A549 (cell line): ENCODE measurements at regions not wholly inside any gene's neighbourhood (a gene's known extent, or its start where the extent isn't known, plus 50 kb on each side); places are given as distances from the start of the nearest gene placed in this dataset.

Source experiments
- ATAC-seq, 2 experiments: fragments of 200-7000 bp in 1 of 2; fragments of >200 bp in 1 of 2; cut with Nextera tagmentation in 1 of 2; cut with Tn5 transposase in 1 of 2; 3 replicates each; pipeline versions ENCODE4 v1.8.0 to v1.9.1; 2018 to 2020; ENCODE audit warnings: mild to moderate bottlenecking in 1 of 2, moderate library complexity in 1 of 2
- CTCF ChIA-PET: fragments of 300-600 bp; sonication (Branson Sonifier 250); formaldehyde crosslinking; extraction: SDS; loops from one replicate; lab custom pipeline; 2021; ENCODE audit warnings: antibody characterized with exemption, inconsistent platforms; lab: Yijun Ruan, JAX
- POLR2A ChIA-PET: fragments of 350-600 bp; formaldehyde crosslinking; extraction: SDS; loops from one replicate; lab custom pipeline; 2021; ENCODE audit warnings: antibody characterized with exemption, inconsistent platforms; lab: Yijun Ruan, JAX
- DNase-seq, 2 experiments: peaks; one replicate each; pipeline versions ENCODE4 v3.0.0 to v3.0.0-alpha.2; 2011 to 2016; ENCODE audit warnings: low read depth in 1 of 2, low spot score in 1 of 2
- FAIRE-seq: peaks from 2 replicates; lab custom pipeline; 2011; peaks lifted over from hg19 to GRCh38; lab: Jason Lieb, UNC
- H3K27ac ChIP-seq, 2 experiments: fragments of >200 bp; sonication (Bioruptor Twin); formaldehyde crosslinking; 3 replicates each; pipeline ENCODE4 v1.5.1; 2016 to 2017
- H3K4me1 ChIP-seq: fragments of >200 bp; sonication (Bioruptor Twin); formaldehyde crosslinking; 3 replicates; pipeline ENCODE4 v1.6.1; 2016
- H3K4me2 ChIP-seq: fragments of >200 bp; sonication (Bioruptor Twin); formaldehyde crosslinking; 3 replicates; pipeline ENCODE4 v1.6.1; 2016
- H3K4me3 ChIP-seq: fragments of >200 bp; sonication (Bioruptor Twin); formaldehyde crosslinking; 3 replicates; pipeline ENCODE4 v1.5.1; 2016
- H3K9me3 ChIP-seq: fragments of >200 bp; sonication (Bioruptor Twin); formaldehyde crosslinking; 3 replicates; pipeline ENCODE4 v1.6.1; 2016
- CBX2 ChIP-seq: fragments of 200-600 bp; sonication (generic); IDR thresholded peaks from 2 replicates; pipeline ENCODE4 v1.6.1; 2016; ENCODE audit warnings: low read depth, mild to moderate bottlenecking, borderline replicate concordance
- CHD4 ChIP-seq: fragments of 200-600 bp; sonication (generic); IDR thresholded peaks from 2 replicates; pipeline ENCODE4 v1.6.1; 2016; ENCODE audit warnings: antibody characterized with exemption, mild to moderate bottlenecking, borderline replicate concordance
- EP300 ChIP-seq, 2 experiments: fragments of >200 bp; sonication (Bioruptor Twin); formaldehyde crosslinking; IDR thresholded peaks; 2 replicates in 1 of 2; 3 replicates in 1 of 2; pipeline ENCODE4 v1.6.1; 2016 to 2017
- HDAC2 ChIP-seq: fragments of 200-600 bp; sonication (generic); IDR thresholded peaks from 2 replicates; pipeline ENCODE4 v1.6.1; 2016
- HOXB5 ChIP-seq: fragments of 250-450 bp; sonication (Bioruptor Pico); IDR thresholded peaks from 2 replicates; pipeline ENCODE4 v1.5.0; 2020; ENCODE audit warnings: mild to moderate bottlenecking, moderate library complexity
- JUN ChIP-seq, 2 experiments: fragments of >200 bp; sonication (Bioruptor Twin); formaldehyde crosslinking; IDR thresholded peaks; 2 replicates in 1 of 2; 3 replicates in 1 of 2; pipeline ENCODE4 v1.6.1; 2016 to 2017
- KDM1A ChIP-seq: fragments of 200-600 bp; sonication (generic); IDR thresholded peaks from 2 replicates; pipeline ENCODE4 v1.6.1; 2016; ENCODE audit warnings: low read depth, mild to moderate bottlenecking
- MAFK ChIP-seq: fragments of 450-650 bp; IDR thresholded peaks from 2 replicates; pipeline ENCODE4 v1.6.1; 2014; ENCODE audit not compliant: partially characterized antibody
- MYC ChIP-seq: IDR thresholded peaks from 2 replicates; pipeline ENCODE4 v1.6.1; 2012; ENCODE audit warnings: mild to moderate bottlenecking, inconsistent platforms, low read length, improper control_type of control experiment, borderline replicate concordance
- RAD21 ChIP-seq, 2 experiments: fragments of >200 bp in 1 of 2; sonication (Bioruptor Twin) in 1 of 2; formaldehyde crosslinking in 1 of 2; IDR thresholded peaks in 1 of 2; conservative IDR thresholded peaks in 1 of 2; 2 replicates in 1 of 2; 3 replicates in 1 of 2; pipeline ENCODE4 v1.6.1; 2012 to 2018; ENCODE audit warnings: inconsistent platforms in 1 of 2
- TP53 ChIP-seq: fragments of 250-450 bp; sonication (Bioruptor Pico); IDR thresholded peaks from 2 replicates; pipeline ENCODE4 v1.5.0; 2021; ENCODE audit warnings: mild to moderate bottlenecking, moderate library complexity
- ZFP36 ChIP-seq: fragments of 450-650 bp; IDR thresholded peaks from 2 replicates; pipeline ENCODE4 v1.6.1; 2014; ENCODE audit warnings: borderline replicate concordance; ENCODE audit not compliant: partially characterized antibody
- WGBS: methylation state at CpG from one replicate; pipeline ENCODE4 v1.1.6; 2017; ENCODE audit errors: missing lambda C conversion rate; 5-methylcytosine and 5-hydroxymethylcytosine counted together
- TF ChIP-seq, protein P1 (sequence below): fragments of 250-450 bp; sonication (Bioruptor Pico); IDR thresholded peaks from 2 replicates; pipeline ENCODE4 v1.5.0; 2021; ENCODE audit warnings: mild to moderate bottlenecking, moderate library complexity, borderline replicate concordance
- TF ChIP-seq, protein P2 (sequence below): fragments of 200-600 bp; sonication (generic); IDR thresholded peaks from 2 replicates; pipeline ENCODE4 v1.6.1; 2016; ENCODE audit warnings: antibody characterized with exemption, mild to moderate bottlenecking, moderate library complexity
- TF ChIP-seq, protein P3 (sequence below): fragments of >200 bp; sonication (Bioruptor Twin); formaldehyde crosslinking; IDR thresholded peaks from 3 replicates; pipeline ENCODE4 v1.6.1; 2016
- TF ChIP-seq, protein P4 (sequence below): fragments of >200 bp; sonication (Bioruptor Twin); formaldehyde crosslinking; IDR thresholded peaks from 2 replicates; pipeline ENCODE4 v1.6.1; 2016
- TF ChIP-seq, protein P5 (sequence below): fragments of 150-350 bp; IDR thresholded peaks from 2 replicates; pipeline ENCODE4 v1.6.1; 2014; ENCODE audit warnings: low read depth, mild to moderate bottlenecking, low read length
- TF ChIP-seq, protein P6 (sequence below): fragments of >200 bp; sonication (Bioruptor Twin); formaldehyde crosslinking; IDR thresholded peaks from 3 replicates; pipeline ENCODE4 v1.5.1; 2016

GRCh38 chr15:61534986-61535385, 305.9 kb upstream of the RORA start:
- FAIRE-seq = no peak
- ATAC-seq = no peak
- no peak overlapping the region for H3K4me2 ChIP-seq
- no peaks in the 10 kb centered on the region for H3K4me1 ChIP-seq
- ChIA-PET CTCF (no interaction called here), POLR2A (interaction anchor here (0.6 kb wide), 1 partner anchor 1403 kb away, joined by 4 read pairs; no protein-coding TSS in a partner anchor)
- no peak overlapping the region for H3K27ac ChIP-seq
- 2% methylated on average over 3 of the region's 3 CpGs for WGBS
- no peak overlapping the region for H3K4me3 ChIP-seq
- TF ChIP-seq MAFK (no peak), RAD21 (conservative IDR thresholded peaks at IDR 0.05 in 1 of 2, IDR thresholded peaks at IDR 0.05 in 1 of 2) (no peak), MYC (no peak), CBX2 (no peak), ZFP36 (no peak), CHD4 (no peak), KDM1A (no peak), HOXB5 (CRISPR knock-in tag) (no peak), TP53 (no peak)
- TF ChIP-seq, protein P1, sequence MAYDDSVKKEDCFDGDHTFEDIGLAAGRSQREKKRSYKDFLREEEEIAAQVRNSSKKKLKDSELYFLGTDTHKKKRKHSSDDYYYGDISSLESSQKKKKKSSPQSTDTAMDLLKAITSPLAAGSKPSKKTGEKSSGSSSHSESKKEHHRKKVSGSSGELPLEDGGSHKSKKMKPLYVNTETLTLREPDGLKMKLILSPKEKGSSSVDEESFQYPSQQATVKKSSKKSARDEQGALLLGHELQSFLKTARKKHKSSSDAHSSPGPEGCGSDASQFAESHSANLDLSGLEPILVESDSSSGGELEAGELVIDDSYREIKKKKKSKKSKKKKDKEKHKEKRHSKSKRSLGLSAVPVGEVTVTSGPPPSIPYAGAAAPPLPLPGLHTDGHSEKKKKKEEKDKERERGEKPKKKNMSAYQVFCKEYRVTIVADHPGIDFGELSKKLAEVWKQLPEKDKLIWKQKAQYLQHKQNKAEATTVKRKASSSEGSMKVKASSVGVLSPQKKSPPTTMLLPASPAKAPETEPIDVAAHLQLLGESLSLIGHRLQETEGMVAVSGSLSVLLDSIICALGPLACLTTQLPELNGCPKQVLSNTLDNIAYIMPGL (CRISPR knock-in tag) = no peak
- TF ChIP-seq, protein P2, sequence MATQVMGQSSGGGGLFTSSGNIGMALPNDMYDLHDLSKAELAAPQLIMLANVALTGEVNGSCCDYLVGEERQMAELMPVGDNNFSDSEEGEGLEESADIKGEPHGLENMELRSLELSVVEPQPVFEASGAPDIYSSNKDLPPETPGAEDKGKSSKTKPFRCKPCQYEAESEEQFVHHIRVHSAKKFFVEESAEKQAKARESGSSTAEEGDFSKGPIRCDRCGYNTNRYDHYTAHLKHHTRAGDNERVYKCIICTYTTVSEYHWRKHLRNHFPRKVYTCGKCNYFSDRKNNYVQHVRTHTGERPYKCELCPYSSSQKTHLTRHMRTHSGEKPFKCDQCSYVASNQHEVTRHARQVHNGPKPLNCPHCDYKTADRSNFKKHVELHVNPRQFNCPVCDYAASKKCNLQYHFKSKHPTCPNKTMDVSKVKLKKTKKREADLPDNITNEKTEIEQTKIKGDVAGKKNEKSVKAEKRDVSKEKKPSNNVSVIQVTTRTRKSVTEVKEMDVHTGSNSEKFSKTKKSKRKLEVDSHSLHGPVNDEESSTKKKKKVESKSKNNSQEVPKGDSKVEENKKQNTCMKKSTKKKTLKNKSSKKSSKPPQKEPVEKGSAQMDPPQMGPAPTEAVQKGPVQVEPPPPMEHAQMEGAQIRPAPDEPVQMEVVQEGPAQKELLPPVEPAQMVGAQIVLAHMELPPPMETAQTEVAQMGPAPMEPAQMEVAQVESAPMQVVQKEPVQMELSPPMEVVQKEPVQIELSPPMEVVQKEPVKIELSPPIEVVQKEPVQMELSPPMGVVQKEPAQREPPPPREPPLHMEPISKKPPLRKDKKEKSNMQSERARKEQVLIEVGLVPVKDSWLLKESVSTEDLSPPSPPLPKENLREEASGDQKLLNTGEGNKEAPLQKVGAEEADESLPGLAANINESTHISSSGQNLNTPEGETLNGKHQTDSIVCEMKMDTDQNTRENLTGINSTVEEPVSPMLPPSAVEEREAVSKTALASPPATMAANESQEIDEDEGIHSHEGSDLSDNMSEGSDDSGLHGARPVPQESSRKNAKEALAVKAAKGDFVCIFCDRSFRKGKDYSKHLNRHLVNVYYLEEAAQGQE = no peak
- DNase-seq = no peak
- no peaks in the 10 kb centered on the region for H3K9me3 ChIP-seq

DNA sequence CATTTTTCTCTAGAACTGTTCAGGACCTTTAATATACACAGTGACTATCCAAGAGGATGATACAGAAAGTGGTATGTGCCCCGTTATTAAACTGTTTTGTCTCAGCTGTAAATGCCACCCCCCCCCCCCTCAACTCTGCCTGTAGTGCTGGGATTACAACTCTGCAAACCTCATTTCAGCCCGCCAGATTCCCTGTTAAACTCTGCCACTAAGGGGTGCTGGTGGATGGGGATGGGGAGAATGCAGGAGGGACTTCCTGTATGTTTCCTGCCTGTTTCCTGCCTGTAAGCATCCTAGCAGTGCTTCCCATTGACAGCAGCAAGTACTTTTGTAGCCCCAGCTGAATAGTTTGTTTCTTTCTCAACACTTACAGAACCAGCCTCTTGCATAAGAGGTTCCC, 301.7 kb upstream of the RORA start:
- H3K4me1 ChIP-seq = no peaks in the 10 kb centered on the region
- H3K27ac ChIP-seq = no peak overlapping the region
- CTCF ChIA-PET = interaction anchor here (1.2 to 2.0 kb wide), 2 partner anchors 303 to 305 kb away, joined by 3 to 6 read pairs; no protein-coding TSS in a partner anchor
- 27% methylated on average over 1 of the region's 2 CpGs for WGBS
- POLR2A ChIA-PET = no interaction called here
- FAIRE-seq = no peak
- no peak for DNase-seq
- TF ChIP-seq, protein P3, sequence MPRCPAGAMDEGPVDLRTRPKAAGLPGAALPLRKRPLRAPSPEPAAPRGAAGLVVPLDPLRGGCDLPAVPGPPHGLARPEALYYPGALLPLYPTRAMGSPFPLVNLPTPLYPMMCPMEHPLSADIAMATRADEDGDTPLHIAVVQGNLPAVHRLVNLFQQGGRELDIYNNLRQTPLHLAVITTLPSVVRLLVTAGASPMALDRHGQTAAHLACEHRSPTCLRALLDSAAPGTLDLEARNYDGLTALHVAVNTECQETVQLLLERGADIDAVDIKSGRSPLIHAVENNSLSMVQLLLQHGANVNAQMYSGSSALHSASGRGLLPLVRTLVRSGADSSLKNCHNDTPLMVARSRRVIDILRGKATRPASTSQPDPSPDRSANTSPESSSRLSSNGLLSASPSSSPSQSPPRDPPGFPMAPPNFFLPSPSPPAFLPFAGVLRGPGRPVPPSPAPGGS = no peak
- peak in 1 of 2 experiments; percentile 9; a peak in 1 of 5 replicates for TF ChIP-seq RAD21 (conservative IDR thresholded peaks at IDR 0.05 in 1 of 2, IDR thresholded peaks at IDR 0.05 in 1 of 2)
- TF ChIP-seq, protein P4, sequence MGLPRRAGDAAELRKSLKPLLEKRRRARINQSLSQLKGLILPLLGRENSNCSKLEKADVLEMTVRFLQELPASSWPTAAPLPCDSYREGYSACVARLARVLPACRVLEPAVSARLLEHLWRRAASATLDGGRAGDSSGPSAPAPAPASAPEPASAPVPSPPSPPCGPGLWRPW = no peak
- H3K4me3 ChIP-seq = no peak overlapping the region
- H3K9me3 ChIP-seq = no peaks in the 10 kb centered on the region
- ATAC-seq = no peak
- no peak overlapping the region for H3K4me2 ChIP-seq

- Histone ChIP-seq H3K4me1 (no peaks in the 10 kb centered on the region), H3K4me3 (no peak overlapping the region), H3K4me2 (no peak overlapping the region), H3K27ac (no peak overlapping the region), H3K9me3 (no peaks in the 10 kb centered on the region)
- ChIA-PET CTCF (interaction anchor here (1.1 kb wide), 1 partner anchor 162 kb away, joined by 3 read pairs; no protein-coding TSS in a partner anchor), POLR2A (no interaction called here)
- peak; percentile 46 for FAIRE-seq
- WGBS = 40% methylated on average over 2 of the region's 2 CpGs
- TF ChIP-seq, protein P5, sequence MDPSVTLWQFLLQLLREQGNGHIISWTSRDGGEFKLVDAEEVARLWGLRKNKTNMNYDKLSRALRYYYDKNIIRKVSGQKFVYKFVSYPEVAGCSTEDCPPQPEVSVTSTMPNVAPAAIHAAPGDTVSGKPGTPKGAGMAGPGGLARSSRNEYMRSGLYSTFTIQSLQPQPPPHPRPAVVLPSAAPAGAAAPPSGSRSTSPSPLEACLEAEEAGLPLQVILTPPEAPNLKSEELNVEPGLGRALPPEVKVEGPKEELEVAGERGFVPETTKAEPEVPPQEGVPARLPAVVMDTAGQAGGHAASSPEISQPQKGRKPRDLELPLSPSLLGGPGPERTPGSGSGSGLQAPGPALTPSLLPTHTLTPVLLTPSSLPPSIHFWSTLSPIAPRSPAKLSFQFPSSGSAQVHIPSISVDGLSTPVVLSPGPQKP = no peak
- TF ChIP-seq TP53 (no peak), ZFP36 (no peak), JUN (IDR thresholded peaks at IDR 0.05) (no peak), EP300 (IDR thresholded peaks at IDR 0.05) (no peak), HDAC2 (no peak), MAFK (no peak)
- TF ChIP-seq, protein P6, sequence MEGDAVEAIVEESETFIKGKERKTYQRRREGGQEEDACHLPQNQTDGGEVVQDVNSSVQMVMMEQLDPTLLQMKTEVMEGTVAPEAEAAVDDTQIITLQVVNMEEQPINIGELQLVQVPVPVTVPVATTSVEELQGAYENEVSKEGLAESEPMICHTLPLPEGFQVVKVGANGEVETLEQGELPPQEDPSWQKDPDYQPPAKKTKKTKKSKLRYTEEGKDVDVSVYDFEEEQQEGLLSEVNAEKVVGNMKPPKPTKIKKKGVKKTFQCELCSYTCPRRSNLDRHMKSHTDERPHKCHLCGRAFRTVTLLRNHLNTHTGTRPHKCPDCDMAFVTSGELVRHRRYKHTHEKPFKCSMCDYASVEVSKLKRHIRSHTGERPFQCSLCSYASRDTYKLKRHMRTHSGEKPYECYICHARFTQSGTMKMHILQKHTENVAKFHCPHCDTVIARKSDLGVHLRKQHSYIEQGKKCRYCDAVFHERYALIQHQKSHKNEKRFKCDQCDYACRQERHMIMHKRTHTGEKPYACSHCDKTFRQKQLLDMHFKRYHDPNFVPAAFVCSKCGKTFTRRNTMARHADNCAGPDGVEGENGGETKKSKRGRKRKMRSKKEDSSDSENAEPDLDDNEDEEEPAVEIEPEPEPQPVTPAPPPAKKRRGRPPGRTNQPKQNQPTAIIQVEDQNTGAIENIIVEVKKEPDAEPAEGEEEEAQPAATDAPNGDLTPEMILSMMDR = no peak
- DNase-seq = no peak
- ATAC-seq = no peak
These were observed 299.4 kb upstream of the RORA start for GRCh38 chr15:61528581-61528910.
